ENCODE measurements at regions not wholly inside any gene's neighbourhood (a gene's known extent, or its start where the extent isn't known, plus 50 kb on each side); places are given as distances from the start of the nearest gene placed in this dataset.

- TF ChIP-seq ERG (CRISPR knock-in tag; IDR thresholded peaks at IDR 0.05), result no peak
- no peak for TF ChIP-seq ZMAT4 (CRISPR knock-in tag; IDR thresholded peaks at IDR 0.05)
- no peak for TF ChIP-seq GRHL2 (CRISPR knock-in tag; IDR thresholded peaks at IDR 0.05; ENCODE audit: insufficient replicate concordance, severe bottlenecking)
- TF ChIP-seq SP1 (CRISPR knock-in tag; conservative IDR thresholded peaks at IDR 0.05), result no peak
- no peak for TF ChIP-seq NFYB (CRISPR knock-in tag; conservative IDR thresholded peaks at IDR 0.05; ENCODE audit: low read depth)
- TF ChIP-seq ZNF425 (CRISPR knock-in tag; conservative IDR thresholded peaks at IDR 0.05), result no peak
- no peak for TF ChIP-seq PRDM15 (CRISPR knock-in tag; IDR thresholded peaks at IDR 0.05)
- no peak for TF ChIP-seq CBFB (CRISPR knock-in tag; IDR thresholded peaks at IDR 0.05; ENCODE audit: low read depth)
- no peak for TF ChIP-seq HMGXB4 (CRISPR knock-in tag; IDR thresholded peaks at IDR 0.05)
Observed at GRCh38 chr5:99398976-99399375, 470.2 kb upstream of the CHD1 start (continued).

- H3K9me3 Mint-ChIP-seq, result peaks cover 29% of the 10 kb centered on the region
- no peaks in the 10 kb centered on the region for H3K4me1 Mint-ChIP-seq
- CTCF ChIA-PET, result no interaction called here
- DNase-seq (ENCODE audit: low spot score), result no peak
- POLR2A ChIA-PET, result no interaction called here
- no peak overlapping the region for H3K4me3 Mint-ChIP-seq
- no peak for TF ChIP-seq OVOL2 (CRISPR knock-in tag; IDR thresholded peaks at IDR 0.05; ENCODE audit: borderline replicate concordance)
- TF ChIP-seq ZNF281 (CRISPR knock-in tag; IDR thresholded peaks at IDR 0.05), result no peak
- no peak for TF ChIP-seq SMAD3 (CRISPR knock-in tag; IDR thresholded peaks at IDR 0.05; ENCODE audit: borderline replicate concordance)
- no peak for TF ChIP-seq TCF7 (CRISPR knock-in tag; IDR thresholded peaks at IDR 0.05; ENCODE audit: low read depth)
- TF ChIP-seq ZNF317 (CRISPR knock-in tag; IDR thresholded peaks at IDR 0.05; ENCODE audit: borderline replicate concordance, low read depth), result no peak
- no peak for TF ChIP-seq ZBTB43 (CRISPR knock-in tag; IDR thresholded peaks at IDR 0.05)
- no peak for TF ChIP-seq JAZF1 (CRISPR knock-in tag; IDR thresholded peaks at IDR 0.05)
- TF ChIP-seq NFYB (CRISPR knock-in tag; conservative IDR thresholded peaks at IDR 0.05; ENCODE audit: low read depth), result no peak
- TF ChIP-seq MLX (CRISPR knock-in tag; IDR thresholded peaks at IDR 0.05), result no peak
- no peak for TF ChIP-seq PREB (CRISPR knock-in tag; IDR thresholded peaks at IDR 0.05; ENCODE audit: borderline replicate concordance)
- no peak for TF ChIP-seq ZBTB21 (CRISPR knock-in tag; IDR thresholded peaks at IDR 0.05; ENCODE audit: borderline replicate concordance)
- peaks cover 22% of the 10 kb centered on the region for H3K36me3 Mint-ChIP-seq
- ATAC-seq, result no peak
- H3K27me3 Mint-ChIP-seq (ENCODE audit: low read depth), result no peaks in the 10 kb centered on the region; the same call in 1 of the 2 replicates
- H3K27ac Mint-ChIP-seq, result no peak overlapping the region
Observed at GRCh38 chr5:99386406-99387077, 457.7 kb upstream of the CHD1 start.

All from WTC11 (cell line).